HFFc6 (cell line): ENCODE measurements at regions not wholly inside any gene's neighbourhood (a gene's known extent, or its start where the extent isn't known, plus 50 kb on each side); places are given as distances from the start of the nearest gene placed in this dataset.
A peak's percentile ranks its signal among the peaks of the same experiment; 100 is the strongest.
"Not testable (repeated sequence)": the region's sequence is repeated elsewhere in the genome, so short reads cannot be mapped to it uniquely, and the experiment has no call there.

Experiments used
- DNase-seq: peaks from one replicate; pipeline ENCODE4 v3.0.0-alpha.2; 2018
- H3K27ac Mint-ChIP-seq: 2 replicates; pipeline ENCODE4 v1.8.0; 2020; ENCODE audit warnings: mild to moderate bottlenecking, mixed read lengths
- H3K27me3 Mint-ChIP-seq: 2 replicates; pipeline ENCODE4 v1.8.0; 2021; ENCODE audit warnings: mild to moderate bottlenecking, moderate library complexity, mixed read lengths; ENCODE audit not compliant: insufficient read depth
- H3K36me3 Mint-ChIP-seq: 2 replicates; pipeline ENCODE4 v1.8.0; 2021; ENCODE audit warnings: low read depth, mixed read lengths
- H3K4me1 Mint-ChIP-seq: 2 replicates; pipeline ENCODE4 v1.8.0; 2020; ENCODE audit warnings: low read depth, mixed read lengths
- H3K4me3 Mint-ChIP-seq: 2 replicates; pipeline ENCODE4 v1.8.0; 2020; ENCODE audit warnings: mild to moderate bottlenecking, moderate library complexity, mixed read lengths
- H3K9me3 Mint-ChIP-seq: 2 replicates; pipeline ENCODE4 v1.8.0; 2020; ENCODE audit warnings: mild to moderate bottlenecking, mixed read lengths
- CTCF ChIP-seq: fragments of 200-600 bp; sonication (generic); IDR thresholded peaks from 2 replicates; pipeline ENCODE4 v1.5.0; 2021; ENCODE audit warnings: antibody characterized with exemption, mild to moderate bottlenecking

DNA sequence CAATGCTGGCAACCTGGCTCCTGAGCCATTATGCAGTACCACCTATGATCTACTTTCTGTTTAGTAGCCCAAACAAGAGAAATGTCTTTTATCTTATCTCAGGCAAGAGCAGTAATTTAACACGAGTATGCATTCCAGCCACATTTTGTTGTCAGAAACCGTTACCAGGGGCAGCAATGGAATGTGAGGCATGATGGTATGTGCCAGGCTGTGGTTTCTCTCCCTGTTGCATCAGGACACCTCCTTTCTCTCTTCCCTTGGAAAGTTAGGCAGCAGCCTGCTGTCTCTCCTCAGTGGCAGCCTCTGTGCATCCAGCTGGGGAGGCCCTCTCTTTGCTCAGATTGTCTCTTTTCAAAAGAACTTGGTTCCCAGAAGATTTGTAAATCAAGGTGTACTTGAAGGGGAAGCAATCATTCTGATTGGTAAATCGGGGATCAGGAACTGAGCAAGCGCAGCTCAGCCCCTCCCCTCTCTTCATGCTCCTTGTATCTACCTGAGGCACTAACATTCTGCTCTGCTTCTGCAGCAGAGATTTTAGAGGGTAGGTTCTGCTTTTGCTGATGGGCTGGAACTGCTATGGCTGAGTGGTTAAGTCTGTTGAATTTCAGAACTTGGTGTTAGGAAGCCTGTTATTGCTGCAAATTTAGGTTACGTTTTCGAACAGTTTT, 229.2 kb downstream of the ADAMTS15 start:
- TF ChIP-seq CTCF, result no peak
- H3K27ac Mint-ChIP-seq, result peak overlapping the region; percentile 81

DNA sequence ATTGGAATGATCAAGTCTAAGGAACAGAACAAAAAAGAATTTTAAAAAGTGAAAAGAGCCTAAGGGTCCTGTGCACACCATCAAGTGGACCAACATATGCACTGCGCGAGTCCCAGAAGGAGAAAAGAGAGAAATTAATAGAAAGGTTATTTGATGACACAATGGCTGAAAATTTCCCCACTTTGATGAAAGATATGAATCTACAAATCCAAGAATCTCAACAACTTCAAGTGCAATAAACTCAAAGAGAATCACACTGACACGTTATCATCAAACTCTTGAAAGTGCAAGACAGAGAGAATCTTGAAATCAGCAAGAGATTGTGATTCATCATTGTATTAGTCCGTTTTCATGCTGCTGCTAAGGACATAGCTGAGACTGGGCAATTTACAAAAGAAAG, 230.8 kb downstream of the ADAMTS15 start:
- TF ChIP-seq CTCF, result no peak
- no peak for DNase-seq
- peaks cover 36% of the 10 kb centered on the region for H3K9me3 Mint-ChIP-seq
- no peak overlapping the region for H3K27ac Mint-ChIP-seq
- H3K4me3 Mint-ChIP-seq, result no peak overlapping the region
- H3K27me3 Mint-ChIP-seq, result peaks cover 6% of the 10 kb centered on the region
- peaks cover 28% of the 10 kb centered on the region for H3K36me3 Mint-ChIP-seq
- H3K4me1 Mint-ChIP-seq, result peaks cover 47% of the 10 kb centered on the region

More for the DNA sequence above, 229.2 kb downstream of the ADAMTS15 start:
- peak; percentile 89 for DNase-seq
- Mint-ChIP-seq H3K4me1 (peaks cover 60% of the 10 kb centered on the region), H3K4me3 (peak overlapping the region; percentile 56), H3K36me3 (peaks cover 28% of the 10 kb centered on the region), H3K9me3 (peaks cover 32% of the 10 kb centered on the region), H3K27me3 (peaks cover 2% of the 10 kb centered on the region; the same call in 1 of the 2 replicates)

GRCh38 chr11:130682471-130682870, 233.8 kb downstream of the SNX19 start:
- H3K36me3 Mint-ChIP-seq, result peaks cover 28% of the 10 kb centered on the region
- H3K9me3 Mint-ChIP-seq, result peaks cover 36% of the 10 kb centered on the region
- H3K27me3 Mint-ChIP-seq, result peaks cover 12% of the 10 kb centered on the region
- not testable (repeated sequence) for DNase-seq, H3K4me3 Mint-ChIP-seq, H3K27ac Mint-ChIP-seq
- H3K4me1 Mint-ChIP-seq, result peaks cover 15% of the 10 kb centered on the region

DNA sequence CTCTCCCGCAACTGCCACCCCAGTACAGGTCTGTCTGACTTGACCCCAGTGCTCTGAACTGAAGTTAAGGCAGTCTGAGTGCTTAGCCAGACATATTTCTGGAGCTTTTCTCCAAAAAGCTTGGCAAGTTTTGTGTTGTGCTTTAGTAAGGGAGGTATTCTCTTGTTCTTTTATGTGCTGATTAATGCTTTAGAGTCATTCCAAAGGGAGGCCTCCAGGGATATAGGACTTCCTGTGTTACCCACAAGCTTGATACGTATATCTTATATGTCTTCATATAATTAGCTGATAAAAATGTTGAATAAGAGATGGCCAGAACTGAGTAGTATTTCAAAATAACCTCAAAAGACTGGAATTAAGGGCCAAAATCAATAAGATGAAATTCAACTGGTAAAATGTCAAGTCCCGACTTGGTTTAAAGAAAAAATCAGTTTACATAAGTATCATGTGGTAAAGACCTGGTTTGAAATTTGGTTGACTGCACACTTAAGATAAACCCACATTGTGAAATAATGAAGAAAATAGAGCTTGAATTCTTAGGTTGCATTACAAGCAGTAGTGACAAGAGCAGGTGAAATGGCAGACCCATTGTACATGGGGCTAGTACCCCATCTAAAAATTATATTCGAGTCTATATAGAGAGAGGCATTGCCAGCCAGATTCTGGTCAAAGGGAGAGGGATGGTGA, 226.9 kb downstream of the SNX19 start:
- Mint-ChIP-seq H3K4me3 (no peak overlapping the region), H3K36me3 (0 out of 2 replicates have a peak, but pooled peaks cover 4% of the 10 kb centered on the region), H3K4me1 (no peaks in the 10 kb centered on the region), H3K9me3 (no peaks in the 10 kb centered on the region), H3K27ac (no peak overlapping the region), H3K27me3 (peaks cover 20% of the 10 kb centered on the region)
- no peak for DNase-seq
- no peak for TF ChIP-seq CTCF

DNA sequence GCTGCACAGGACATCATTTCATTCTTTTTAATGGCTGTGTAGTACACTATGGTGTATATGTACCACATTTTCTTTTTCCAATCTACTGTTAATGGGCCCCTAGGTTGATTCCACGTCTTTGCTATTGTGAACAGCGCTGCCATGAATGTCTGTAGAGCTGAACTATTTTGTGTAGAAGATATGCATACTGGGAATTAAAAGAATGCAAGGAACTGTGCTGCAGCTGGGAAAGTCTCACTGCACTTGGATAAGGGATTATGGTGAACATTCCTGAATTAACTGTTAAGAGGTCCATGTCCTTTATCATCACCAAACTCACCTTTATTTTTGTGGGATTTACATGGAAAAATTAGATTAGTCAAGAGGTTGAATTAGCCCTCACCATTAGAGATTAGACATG, 224.7 kb downstream of the SNX19 start:
- TF ChIP-seq CTCF, result no peak
- peaks cover 24% of the 10 kb centered on the region for H3K27me3 Mint-ChIP-seq

DNA sequence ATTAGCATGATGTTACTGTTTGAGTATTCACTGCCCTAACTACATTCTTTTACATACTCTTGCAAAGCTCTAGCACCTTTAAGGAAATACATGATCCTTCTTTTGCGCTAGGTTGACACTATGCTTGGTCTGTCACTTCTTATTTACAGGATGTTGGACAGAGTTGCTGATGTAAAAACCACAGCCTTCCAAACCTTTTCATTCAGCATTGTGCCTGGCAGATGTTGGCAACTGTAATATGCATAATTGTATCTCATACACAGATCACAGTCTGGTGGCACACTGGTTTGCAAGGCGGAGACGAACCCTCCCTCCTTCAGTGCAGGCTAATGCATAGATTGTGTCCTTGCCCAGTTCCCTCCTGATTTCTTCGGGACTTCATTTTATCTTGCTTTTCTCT, 224.1 kb downstream of the SNX19 start:
- no peaks in the 10 kb centered on the region for H3K4me1 Mint-ChIP-seq
- TF ChIP-seq CTCF, result no peak
- 0 out of 2 replicates have a peak, but pooled peaks cover 4% of the 10 kb centered on the region for H3K36me3 Mint-ChIP-seq
- H3K27me3 Mint-ChIP-seq, result peaks cover 30% of the 10 kb centered on the region
- no peak overlapping the region for H3K27ac Mint-ChIP-seq
- H3K9me3 Mint-ChIP-seq, result no peaks in the 10 kb centered on the region
- H3K4me3 Mint-ChIP-seq, result no peak overlapping the region
- DNase-seq, result no peak

More for the DNA sequence above, 224.7 kb downstream of the SNX19 start:
- H3K36me3 Mint-ChIP-seq, result 0 out of 2 replicates have a peak, but pooled peaks cover 4% of the 10 kb centered on the region
- no peak overlapping the region for H3K4me3 Mint-ChIP-seq
- no peaks in the 10 kb centered on the region for H3K9me3 Mint-ChIP-seq
- no peaks in the 10 kb centered on the region for H3K4me1 Mint-ChIP-seq
- no peak for DNase-seq
- no peak overlapping the region for H3K27ac Mint-ChIP-seq
